ENCODE measurements at regions not wholly inside any gene's neighbourhood (a gene's known extent, or its start where the extent isn't known, plus 50 kb on each side); places are given as distances from the start of the nearest gene placed in this dataset.

- TF ChIP-seq CTCF (IDR thresholded peaks at IDR 0.05; ENCODE audit: low read depth, low read length): no peak
- Histone ChIP-seq H3K4me3 (ENCODE audit: low read depth, low read length) (no peak overlapping the region), H3K27me3 (no peaks in the 10 kb centered on the region), H3K4me1 (no peaks in the 10 kb centered on the region), H3K36me3 (no peaks in the 10 kb centered on the region), H3K9me3 (no peaks in the 10 kb centered on the region)
- no peak for DNase-seq
These were observed 1198.3 kb downstream of the OLFM4 start for GRCh38 chr13:54226876-54227275.

GRCh38 chr13:54232700-54233099 is 1204.1 kb downstream of the OLFM4 start:
- Histone ChIP-seq H3K4me3 (ENCODE audit: low read depth, low read length) (no peak overlapping the region), H3K36me3 (no peaks in the 10 kb centered on the region), H3K9me3 (no peaks in the 10 kb centered on the region), H3K27me3 (no peaks in the 10 kb centered on the region), H3K4me1 (no peaks in the 10 kb centered on the region)
- no peak for DNase-seq
- no peak for TF ChIP-seq CTCF (IDR thresholded peaks at IDR 0.05; ENCODE audit: low read depth, low read length)

GRCh38 chr13:54234607-54235006 is 1206.0 kb downstream of the OLFM4 start:
- no peak for TF ChIP-seq CTCF (IDR thresholded peaks at IDR 0.05; ENCODE audit: low read depth, low read length)
- H3K36me3 ChIP-seq: no peaks in the 10 kb centered on the region
- no peaks in the 10 kb centered on the region for H3K27me3 ChIP-seq
- no peaks in the 10 kb centered on the region for H3K9me3 ChIP-seq
- no peak overlapping the region for H3K4me3 ChIP-seq (ENCODE audit: low read depth, low read length)
- DNase-seq: no peak
- no peaks in the 10 kb centered on the region for H3K4me1 ChIP-seq

- H3K4me1 ChIP-seq: no peaks in the 10 kb centered on the region
- no peaks in the 10 kb centered on the region for H3K36me3 ChIP-seq
- H3K27me3 ChIP-seq: no peaks in the 10 kb centered on the region
- H3K4me3 ChIP-seq (ENCODE audit: low read depth, low read length): no peak overlapping the region
- no peak for TF ChIP-seq CTCF (IDR thresholded peaks at IDR 0.05; ENCODE audit: low read depth, low read length)
- DNase-seq: peak; percentile 13
- H3K9me3 ChIP-seq: no peaks in the 10 kb centered on the region
These were observed 1213.1 kb downstream of the OLFM4 start for GRCh38 chr13:54241719-54242118.

GRCh38 chr13:54248306-54248705 is 1219.7 kb downstream of the OLFM4 start:
- DNase-seq: no peak
- no peak for TF ChIP-seq CTCF (IDR thresholded peaks at IDR 0.05; ENCODE audit: low read depth, low read length)
- Histone ChIP-seq H3K4me3 (ENCODE audit: low read depth, low read length) (no peak overlapping the region), H3K36me3 (no peaks in the 10 kb centered on the region), H3K27me3 (no peaks in the 10 kb centered on the region), H3K4me1 (no peaks in the 10 kb centered on the region), H3K9me3 (no peaks in the 10 kb centered on the region)

- no peak overlapping the region for H3K4me3 ChIP-seq (ENCODE audit: low read depth, low read length)
- no peaks in the 10 kb centered on the region for H3K27me3 ChIP-seq
- TF ChIP-seq CTCF (IDR thresholded peaks at IDR 0.05; ENCODE audit: low read depth, low read length): no peak
- H3K9me3 ChIP-seq: no peaks in the 10 kb centered on the region
- no peak for DNase-seq
- H3K4me1 ChIP-seq: no peaks in the 10 kb centered on the region
- H3K36me3 ChIP-seq: no peaks in the 10 kb centered on the region
These were observed 1233.2 kb downstream of the OLFM4 start for GRCh38 chr13:54261856-54262255.
